PC-9 (cell line): ENCODE measurements at regions not wholly inside any gene's neighbourhood (a gene's known extent, or its start where the extent isn't known, plus 50 kb on each side); places are given as distances from the start of the nearest gene placed in this dataset.

Experiments used
- CTCF ChIP-seq: fragments of 200-600 bp; sonication (generic); conservative IDR thresholded peaks from 2 replicates; pipeline ENCODE4 v1.6.1; 2017; ENCODE audit warnings: mixed run types, antibody characterized with exemption, mild to moderate bottlenecking, moderate library complexity
- EZH2 ChIP-seq: fragments of 200-600 bp; sonication (generic); IDR thresholded peaks from 2 replicates; pipeline ENCODE4 v1.8.0; 2017; ENCODE audit warnings: antibody characterized with exemption, low read depth

GRCh38 chr7:121484089-121484763 lies 88.1 kb upstream of the FAM3C start:
- TF ChIP-seq CTCF, result no peak
- no peak for TF ChIP-seq EZH2
